ENCODE measurements at regions not wholly inside any gene's neighbourhood (a gene's known extent, or its start where the extent isn't known, plus 50 kb on each side); places are given as distances from the start of the nearest gene placed in this dataset.

DNA sequence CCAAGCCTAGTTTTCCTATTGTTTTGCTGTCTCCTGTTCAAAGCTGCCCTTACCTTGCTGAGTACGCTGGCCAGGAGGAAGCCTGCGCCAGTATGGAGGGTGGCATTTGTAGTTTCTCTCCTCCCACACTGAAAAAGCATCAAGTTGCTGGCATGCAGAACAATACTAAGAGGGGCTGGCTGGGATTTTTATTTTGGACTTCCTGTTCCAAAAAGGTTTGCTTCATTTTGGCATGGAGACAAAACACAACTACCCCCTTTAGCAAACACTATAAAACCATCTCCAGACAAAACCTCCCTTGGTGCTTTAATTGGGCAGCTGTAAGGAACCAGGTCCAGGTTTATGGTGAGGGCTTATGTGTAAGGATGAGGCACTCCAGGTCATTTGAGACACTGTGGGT lies 457.6 kb downstream of the PDCD6IP start:
- no peaks in the 10 kb centered on the region; the same call in 1 of the 2 replicates for H3K27me3 Mint-ChIP-seq (ENCODE audit: insufficient read depth)
- no peak for DNase-seq
- no peaks in the 10 kb centered on the region for H3K36me3 Mint-ChIP-seq (ENCODE audit: low read depth)
- peaks cover 45% of the 10 kb centered on the region for H3K9me3 Mint-ChIP-seq
- H3K4me1 Mint-ChIP-seq (ENCODE audit: low read depth), result no peaks in the 10 kb centered on the region
- no peak overlapping the region for H3K4me3 Mint-ChIP-seq
- no peak overlapping the region for H3K27ac Mint-ChIP-seq
- TF ChIP-seq CTCF (IDR thresholded peaks at IDR 0.05), result no peak

DNA sequence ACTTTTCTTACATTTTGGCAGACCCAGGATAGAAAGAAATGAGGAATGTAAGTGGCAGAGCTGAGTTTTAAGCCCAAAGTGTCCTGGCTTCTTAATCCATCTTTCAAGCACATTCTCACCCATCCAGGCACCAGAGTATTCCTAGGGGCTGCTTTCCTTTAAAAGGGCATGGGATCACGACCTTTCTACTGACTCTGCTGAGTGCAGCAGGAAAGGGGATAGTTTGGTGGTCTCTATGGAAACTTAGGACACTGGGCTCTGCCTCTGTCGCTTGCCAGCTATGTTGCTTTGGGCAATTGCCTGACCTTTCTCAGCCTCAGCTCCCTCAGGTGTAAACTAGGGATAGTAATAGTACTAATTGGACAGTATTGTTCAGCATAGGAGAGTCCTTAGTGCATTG lies 458.4 kb downstream of the PDCD6IP start:
- Mint-ChIP-seq H3K36me3 (ENCODE audit: low read depth) (no peaks in the 10 kb centered on the region), H3K27ac (no peak overlapping the region), H3K4me3 (no peak overlapping the region), H3K4me1 (ENCODE audit: low read depth) (no peaks in the 10 kb centered on the region), H3K27me3 (ENCODE audit: insufficient read depth) (no peaks in the 10 kb centered on the region; the same call in 1 of the 2 replicates), H3K9me3 (peaks cover 44% of the 10 kb centered on the region)
- TF ChIP-seq CTCF (IDR thresholded peaks at IDR 0.05), result no peak
- DNase-seq, result no peak

DNA sequence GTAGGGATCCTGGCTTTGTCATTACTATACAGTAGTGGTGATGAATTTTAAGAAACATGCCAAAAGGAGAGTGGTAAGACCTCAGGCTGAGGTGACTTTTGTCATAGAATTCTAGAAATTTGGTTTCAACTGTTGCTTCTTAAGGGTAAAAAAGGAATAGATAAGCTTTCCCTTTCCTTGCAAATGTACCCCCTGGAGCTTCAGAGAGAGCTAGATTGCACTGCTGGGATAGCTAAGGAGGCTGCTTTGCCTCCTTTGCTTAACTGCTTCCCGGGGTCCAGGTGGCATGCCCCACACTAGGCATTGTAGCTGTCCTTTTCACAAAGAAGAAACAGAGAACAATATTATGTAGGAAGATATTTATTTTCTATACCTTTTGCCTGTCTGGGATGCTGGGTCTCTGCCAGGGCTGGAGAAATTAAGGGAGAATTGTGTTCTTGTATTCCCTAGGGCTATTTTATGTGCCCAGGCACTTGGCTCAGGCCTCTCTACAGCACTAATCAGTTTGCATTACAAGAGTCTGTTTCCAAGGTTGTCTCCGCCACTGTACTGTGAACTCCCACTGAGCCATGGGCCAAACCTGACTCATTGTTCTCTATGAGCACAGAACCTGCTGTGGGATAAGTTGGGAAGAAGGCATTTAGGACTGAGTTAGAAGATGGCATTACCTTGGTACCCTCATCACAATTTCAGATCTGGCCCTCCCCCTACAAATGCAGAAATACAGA lies 460.0 kb downstream of the PDCD6IP start:
- H3K27ac Mint-ChIP-seq, result no peak overlapping the region
- DNase-seq, result no peak
- H3K4me1 Mint-ChIP-seq (ENCODE audit: low read depth), result no peaks in the 10 kb centered on the region
- no peak overlapping the region for H3K4me3 Mint-ChIP-seq
- TF ChIP-seq CTCF (IDR thresholded peaks at IDR 0.05), result no peak
- no peaks in the 10 kb centered on the region for H3K27me3 Mint-ChIP-seq (ENCODE audit: insufficient read depth)
- peaks cover 38% of the 10 kb centered on the region for H3K9me3 Mint-ChIP-seq
- H3K36me3 Mint-ChIP-seq (ENCODE audit: low read depth), result no peaks in the 10 kb centered on the region

DNA sequence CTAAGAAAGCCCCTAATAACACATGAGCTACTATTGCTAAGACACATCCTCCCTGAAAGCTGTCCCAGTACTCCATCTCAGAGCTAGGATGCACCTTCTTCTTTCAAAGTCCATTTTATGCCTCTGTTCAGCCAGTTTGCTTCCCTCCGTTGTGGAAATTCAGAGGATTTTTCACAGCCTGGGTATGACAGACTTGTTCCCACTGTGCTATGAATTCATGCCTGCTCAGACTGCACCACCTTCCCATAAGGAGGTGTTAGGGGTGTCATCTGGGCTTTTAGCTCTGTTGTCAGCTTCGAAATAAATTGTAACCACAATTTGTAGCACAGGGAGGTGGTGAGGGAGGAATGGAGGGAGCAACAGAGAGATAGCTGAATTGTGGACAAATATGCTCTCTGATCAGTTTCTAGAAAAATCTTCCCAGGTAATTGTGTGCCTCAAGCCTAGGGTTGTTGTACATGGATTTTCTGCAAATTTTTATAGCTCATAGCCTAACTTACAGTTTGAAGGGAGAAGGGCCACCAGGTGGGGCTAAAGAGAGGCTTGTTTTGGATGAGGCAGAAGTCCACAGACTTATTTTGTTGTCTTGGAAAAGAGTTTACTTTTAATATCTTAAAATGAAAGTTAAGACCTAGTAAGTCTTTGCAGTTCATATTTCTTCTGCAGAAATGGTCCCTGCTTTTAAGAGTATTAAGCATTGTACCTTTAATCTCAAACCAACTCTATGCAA lies 462.0 kb downstream of the PDCD6IP start:
- TF ChIP-seq CTCF (IDR thresholded peaks at IDR 0.05), result peak; percentile 56; the same call in 1 of the 2 replicates
- Mint-ChIP-seq H3K27me3 (ENCODE audit: insufficient read depth) (no peaks in the 10 kb centered on the region), H3K9me3 (peaks cover 41% of the 10 kb centered on the region), H3K36me3 (ENCODE audit: low read depth) (no peaks in the 10 kb centered on the region), H3K4me1 (ENCODE audit: low read depth) (no peaks in the 10 kb centered on the region), H3K27ac (no peak overlapping the region), H3K4me3 (no peak overlapping the region)
- no peak for DNase-seq

DNA sequence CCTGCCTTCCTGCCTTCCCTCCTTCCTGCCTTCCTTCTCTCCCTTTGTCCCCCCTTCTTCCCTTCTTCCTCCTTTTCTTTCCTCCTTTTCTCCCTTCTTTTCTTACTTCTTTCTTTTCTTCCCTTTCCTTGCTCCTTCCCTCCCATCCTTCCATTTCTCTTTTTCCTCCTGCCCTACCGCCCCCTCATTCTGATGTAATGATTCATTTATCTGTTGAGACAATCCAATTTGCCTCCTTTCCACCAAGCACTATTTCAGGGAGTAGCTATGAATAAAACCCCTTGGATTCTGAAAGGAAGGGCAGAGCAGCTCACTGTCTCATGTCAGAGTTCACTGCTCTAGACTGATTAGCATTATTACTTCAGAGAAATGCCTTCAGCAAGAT lies 462.6 kb downstream of the PDCD6IP start:
- Mint-ChIP-seq H3K27me3 (ENCODE audit: insufficient read depth) (no peaks in the 10 kb centered on the region), H3K27ac (no peak overlapping the region), H3K4me3 (no peak overlapping the region), H3K36me3 (ENCODE audit: low read depth) (no peaks in the 10 kb centered on the region), H3K4me1 (ENCODE audit: low read depth) (no peaks in the 10 kb centered on the region), H3K9me3 (peaks cover 40% of the 10 kb centered on the region)
- DNase-seq, result no peak
- TF ChIP-seq CTCF (IDR thresholded peaks at IDR 0.05), result no peak
